Cardiac muscle cell (in vitro differentiated cells and primary cell): ENCODE measurements at regions not wholly inside any gene's neighbourhood (a gene's known extent, or its start where the extent isn't known, plus 50 kb on each side); places are given as distances from the start of the nearest gene placed in this dataset.

Experiments
- DNase-seq, 2 donors: peaks; one replicate each; pipeline versions ENCODE4 v3.0.0 to v3.0.0-alpha.2; 2010 to 2017; ENCODE audit warnings: low read depth in 1 of 2, low spot score in 1 of 2
- H3K27ac ChIP-seq: fragments of 200-600 bp; sonication (generic); 2 replicates; pipeline ENCODE4 v1.5.1; 2016
- H3K27me3 ChIP-seq: fragments of 200-600 bp; sonication (generic); 2 replicates; pipeline ENCODE4 v1.6.0; 2016; ENCODE audit warnings: control low read depth
- H3K36me3 ChIP-seq: fragments of 200-600 bp; sonication (generic); 2 replicates; pipeline ENCODE4 v1.5.1; 2016; ENCODE audit warnings: control low read depth
- H3K4me1 ChIP-seq: fragments of 200-600 bp; sonication (generic); 2 replicates; pipeline ENCODE4 v1.8.1; 2017; ENCODE audit warnings: low read depth, mild to moderate bottlenecking, mixed run types
- H3K4me3 ChIP-seq: fragments of 200-600 bp; sonication (generic); 2 replicates; pipeline ENCODE4 v1.5.1; 2016; ENCODE audit warnings: mild to moderate bottlenecking
- H3K9me3 ChIP-seq: fragments of 200-600 bp; sonication (generic); 2 replicates; pipeline ENCODE4 v1.5.1; 2017; ENCODE audit warnings: low read depth, mild to moderate bottlenecking, control low read depth
- TF ChIP-seq, protein P1 (sequence below): IDR thresholded peaks from 2 replicates; pipeline ENCODE4 v1.5.1; 2012; ENCODE audit warnings: low read depth, mild to moderate bottlenecking, low read length

GRCh38 chr7:35967366-35968139 is 166.7 kb downstream of the SEPTIN7 start:
- peak in 1 of 2 donors; percentile 13 for DNase-seq
- H3K9me3 ChIP-seq: no peaks in the 10 kb centered on the region
- TF ChIP-seq, protein P1, sequence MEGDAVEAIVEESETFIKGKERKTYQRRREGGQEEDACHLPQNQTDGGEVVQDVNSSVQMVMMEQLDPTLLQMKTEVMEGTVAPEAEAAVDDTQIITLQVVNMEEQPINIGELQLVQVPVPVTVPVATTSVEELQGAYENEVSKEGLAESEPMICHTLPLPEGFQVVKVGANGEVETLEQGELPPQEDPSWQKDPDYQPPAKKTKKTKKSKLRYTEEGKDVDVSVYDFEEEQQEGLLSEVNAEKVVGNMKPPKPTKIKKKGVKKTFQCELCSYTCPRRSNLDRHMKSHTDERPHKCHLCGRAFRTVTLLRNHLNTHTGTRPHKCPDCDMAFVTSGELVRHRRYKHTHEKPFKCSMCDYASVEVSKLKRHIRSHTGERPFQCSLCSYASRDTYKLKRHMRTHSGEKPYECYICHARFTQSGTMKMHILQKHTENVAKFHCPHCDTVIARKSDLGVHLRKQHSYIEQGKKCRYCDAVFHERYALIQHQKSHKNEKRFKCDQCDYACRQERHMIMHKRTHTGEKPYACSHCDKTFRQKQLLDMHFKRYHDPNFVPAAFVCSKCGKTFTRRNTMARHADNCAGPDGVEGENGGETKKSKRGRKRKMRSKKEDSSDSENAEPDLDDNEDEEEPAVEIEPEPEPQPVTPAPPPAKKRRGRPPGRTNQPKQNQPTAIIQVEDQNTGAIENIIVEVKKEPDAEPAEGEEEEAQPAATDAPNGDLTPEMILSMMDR: no peak
- H3K27ac ChIP-seq: no peak overlapping the region
- H3K4me1 ChIP-seq: no peaks in the 10 kb centered on the region
- no peak overlapping the region for H3K4me3 ChIP-seq
- H3K36me3 ChIP-seq: no peaks in the 10 kb centered on the region
- no peaks in the 10 kb centered on the region for H3K27me3 ChIP-seq

DNA sequence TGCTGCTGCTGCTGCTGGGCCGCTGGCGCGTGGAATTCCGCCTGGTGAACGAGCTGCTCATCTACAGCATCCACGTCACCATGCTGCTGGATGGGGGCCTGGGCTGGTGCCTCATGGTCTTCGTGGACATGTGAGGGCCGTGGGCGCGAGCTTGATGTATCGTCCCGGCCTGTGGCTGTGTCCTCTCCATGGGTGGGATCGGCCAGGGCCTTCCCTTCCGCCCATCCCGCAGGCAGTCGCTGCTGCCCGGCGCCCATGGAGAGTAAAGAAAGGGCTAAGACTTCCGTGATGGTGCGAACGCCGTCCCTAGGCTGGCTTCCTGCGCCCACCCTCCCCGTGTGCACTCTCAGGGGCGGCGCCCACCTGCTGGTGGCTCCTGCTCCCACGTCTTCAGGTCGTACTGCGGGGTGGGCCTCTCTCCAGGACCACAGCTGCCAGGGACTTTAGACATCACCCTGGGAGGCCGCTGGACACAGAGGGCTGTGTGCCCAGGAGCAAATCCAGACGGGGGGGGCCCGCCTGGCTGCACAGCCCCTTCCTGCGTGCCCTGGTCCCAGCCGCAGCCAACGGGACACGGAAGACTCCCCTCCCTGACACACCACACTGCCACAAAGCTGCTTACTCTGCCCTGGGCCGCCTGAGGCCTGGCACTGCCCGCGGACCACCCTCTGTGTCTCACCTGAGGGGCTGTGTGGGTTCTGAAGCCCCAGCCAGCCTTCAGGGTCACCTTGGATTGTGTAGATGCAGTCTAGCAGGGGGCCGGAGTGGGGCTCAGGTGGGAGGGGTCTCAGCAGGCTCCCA is 167.5 kb downstream of the SEPTIN7 start:
- TF ChIP-seq, protein P1: no peak
- Histone ChIP-seq H3K36me3 (no peaks in the 10 kb centered on the region), H3K27ac (no peak overlapping the region), H3K9me3 (no peaks in the 10 kb centered on the region), H3K27me3 (no peaks in the 10 kb centered on the region), H3K4me1 (no peaks in the 10 kb centered on the region), H3K4me3 (no peak overlapping the region)
- no peak for DNase-seq

GRCh38 chr7:35969066-35969465 is 168.2 kb downstream of the SEPTIN7 start:
- no peaks in the 10 kb centered on the region for H3K27me3 ChIP-seq
- no peak for DNase-seq
- H3K9me3 ChIP-seq: no peaks in the 10 kb centered on the region
- H3K4me1 ChIP-seq: no peaks in the 10 kb centered on the region
- no peak overlapping the region for H3K27ac ChIP-seq
- no peak overlapping the region for H3K4me3 ChIP-seq
- TF ChIP-seq, protein P1: no peak
- no peaks in the 10 kb centered on the region for H3K36me3 ChIP-seq

DNA sequence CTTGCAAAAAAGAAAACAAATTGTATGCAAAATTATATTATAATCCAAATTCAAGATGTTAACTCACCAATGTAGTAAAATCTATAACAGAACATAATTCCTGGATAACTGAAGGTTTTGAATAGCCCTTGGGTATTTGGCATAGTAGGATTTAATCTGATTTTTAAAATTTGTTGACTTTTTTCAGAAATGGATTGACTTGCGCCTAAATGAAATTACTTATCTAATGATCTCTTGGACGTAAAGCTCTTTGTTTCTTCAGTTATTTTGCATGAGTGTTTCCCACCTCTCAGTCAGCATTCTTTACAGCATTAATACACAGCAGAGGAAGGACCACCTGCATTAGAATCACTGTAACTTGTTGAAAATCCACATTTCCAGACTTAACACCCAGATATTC is 169.6 kb downstream of the SEPTIN7 start:
- Histone ChIP-seq H3K36me3 (no peaks in the 10 kb centered on the region), H3K27me3 (no peaks in the 10 kb centered on the region), H3K9me3 (no peaks in the 10 kb centered on the region), H3K4me3 (no peak overlapping the region), H3K4me1 (no peaks in the 10 kb centered on the region), H3K27ac (no peak overlapping the region)
- TF ChIP-seq, protein P1: no peak
- no peak for DNase-seq

GRCh38 chr7:35971133-35971891 is 170.5 kb downstream of the SEPTIN7 start:
- H3K27ac ChIP-seq: no peak overlapping the region
- H3K9me3 ChIP-seq: no peaks in the 10 kb centered on the region
- peak in 1 of 2 donors; percentile 38 for DNase-seq
- TF ChIP-seq, protein P1: peak; percentile 30
- H3K4me3 ChIP-seq: no peak overlapping the region
- H3K36me3 ChIP-seq: no peaks in the 10 kb centered on the region
- no peaks in the 10 kb centered on the region for H3K4me1 ChIP-seq
- no peaks in the 10 kb centered on the region for H3K27me3 ChIP-seq
